Nephron (organoid): ENCODE measurements at regions not wholly inside any gene's neighbourhood (a gene's known extent, or its start where the extent isn't known, plus 50 kb on each side); places are given as distances from the start of the nearest gene placed in this dataset.
"Not testable (repeated sequence)": the region's sequence is repeated elsewhere in the genome, so short reads cannot be mapped to it uniquely, and the experiment has no call there.

Experiments
- H3K27ac Mint-ChIP-seq, 3 experiments: 2 replicates each; pipeline ENCODE4 v1.8.0; 2020; ENCODE audit warnings: mixed read lengths in 3 of 3, mild to moderate bottlenecking in 2 of 3, moderate library complexity in 1 of 3
- H3K27me3 Mint-ChIP-seq: 2 replicates; pipeline ENCODE4 v1.8.0; 2021; ENCODE audit warnings: low read depth, mild to moderate bottlenecking, moderate library complexity, mixed read lengths
- H3K36me3 Mint-ChIP-seq: 2 replicates; pipeline ENCODE4 v1.8.0; 2020; ENCODE audit warnings: low read depth, mixed read lengths
- H3K4me1 Mint-ChIP-seq: 2 replicates; pipeline ENCODE4 v1.8.0; 2020; ENCODE audit warnings: mixed read lengths
- H3K4me3 Mint-ChIP-seq, 3 experiments: 2 replicates each; pipeline ENCODE4 v1.8.0; 2020; ENCODE audit warnings: mild to moderate bottlenecking in 3 of 3, mixed read lengths in 3 of 3, moderate library complexity in 2 of 3
- H3K9me3 Mint-ChIP-seq: 2 replicates; pipeline ENCODE4 v1.8.0; 2020; ENCODE audit warnings: mixed read lengths
- TF ChIP-seq, protein P1 (sequence below), 3 experiments: fragments of 200-600 bp; sonication (generic); IDR thresholded peaks; one replicate each; pipeline ENCODE4 v1.5.0; 2021; ENCODE audit warnings: antibody characterized with exemption in 3 of 3; ENCODE audit not compliant: unreplicated experiment in 3 of 3

DNA sequence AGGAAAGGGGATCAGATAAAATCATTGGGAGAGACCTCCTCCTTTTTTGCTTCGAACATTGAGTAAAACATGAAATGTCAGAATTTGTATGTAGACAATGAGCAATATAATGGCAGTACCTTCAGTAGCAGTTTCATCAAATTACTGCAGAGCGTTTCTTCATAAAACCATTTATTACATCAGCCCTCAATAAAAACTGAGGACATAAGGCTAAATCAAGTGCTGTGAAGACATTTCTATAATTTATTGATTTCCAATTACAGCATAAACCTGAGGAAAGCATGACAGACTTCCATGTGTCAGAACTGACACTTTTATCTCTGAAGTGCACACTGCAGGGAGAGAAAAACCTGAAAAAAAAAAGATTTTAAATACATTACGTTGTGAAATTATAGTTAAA, 172.6 kb upstream of the ZNF804B start:
- H3K27me3 Mint-ChIP-seq, result no peaks in the 10 kb centered on the region
- no peaks in the 10 kb centered on the region for H3K36me3 Mint-ChIP-seq
- H3K4me3 Mint-ChIP-seq, result no peak overlapping the region
- TF ChIP-seq, protein P1, sequence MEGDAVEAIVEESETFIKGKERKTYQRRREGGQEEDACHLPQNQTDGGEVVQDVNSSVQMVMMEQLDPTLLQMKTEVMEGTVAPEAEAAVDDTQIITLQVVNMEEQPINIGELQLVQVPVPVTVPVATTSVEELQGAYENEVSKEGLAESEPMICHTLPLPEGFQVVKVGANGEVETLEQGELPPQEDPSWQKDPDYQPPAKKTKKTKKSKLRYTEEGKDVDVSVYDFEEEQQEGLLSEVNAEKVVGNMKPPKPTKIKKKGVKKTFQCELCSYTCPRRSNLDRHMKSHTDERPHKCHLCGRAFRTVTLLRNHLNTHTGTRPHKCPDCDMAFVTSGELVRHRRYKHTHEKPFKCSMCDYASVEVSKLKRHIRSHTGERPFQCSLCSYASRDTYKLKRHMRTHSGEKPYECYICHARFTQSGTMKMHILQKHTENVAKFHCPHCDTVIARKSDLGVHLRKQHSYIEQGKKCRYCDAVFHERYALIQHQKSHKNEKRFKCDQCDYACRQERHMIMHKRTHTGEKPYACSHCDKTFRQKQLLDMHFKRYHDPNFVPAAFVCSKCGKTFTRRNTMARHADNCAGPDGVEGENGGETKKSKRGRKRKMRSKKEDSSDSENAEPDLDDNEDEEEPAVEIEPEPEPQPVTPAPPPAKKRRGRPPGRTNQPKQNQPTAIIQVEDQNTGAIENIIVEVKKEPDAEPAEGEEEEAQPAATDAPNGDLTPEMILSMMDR (IDR thresholded peaks at IDR 0.05; ENCODE audit: unreplicated experiment in 3 of 3), result no peak
- H3K27ac Mint-ChIP-seq, result no peak overlapping the region
- no peaks in the 10 kb centered on the region for H3K4me1 Mint-ChIP-seq
- peaks cover 8% of the 10 kb centered on the region for H3K9me3 Mint-ChIP-seq

DNA sequence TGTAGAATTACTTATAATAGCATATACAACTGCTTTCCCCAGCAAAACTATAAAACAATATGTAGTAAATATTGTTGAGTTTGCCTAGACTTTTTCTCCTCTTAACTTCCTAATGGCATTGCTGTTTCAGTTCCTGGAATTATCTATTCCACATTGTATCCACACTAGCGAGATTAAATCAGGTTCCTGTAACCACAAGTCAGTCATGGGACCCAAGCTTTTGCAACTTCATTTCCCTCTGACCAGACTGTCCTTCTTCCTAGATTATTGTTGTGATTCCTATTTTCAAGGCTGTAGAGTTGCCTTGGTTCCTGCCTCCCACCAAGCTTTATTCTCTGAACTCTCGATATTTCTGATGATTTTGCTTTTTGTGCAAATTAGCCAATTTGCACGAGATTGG, 173.3 kb upstream of the ZNF804B start:
- Mint-ChIP-seq H3K27me3 (no peaks in the 10 kb centered on the region), H3K4me1 (no peaks in the 10 kb centered on the region), H3K36me3 (no peaks in the 10 kb centered on the region), H3K9me3 (peaks cover 5% of the 10 kb centered on the region), H3K4me3 (no peak overlapping the region), H3K27ac (no peak overlapping the region)
- TF ChIP-seq, protein P1 (IDR thresholded peaks at IDR 0.05; ENCODE audit: unreplicated experiment in 3 of 3), result no peak

DNA sequence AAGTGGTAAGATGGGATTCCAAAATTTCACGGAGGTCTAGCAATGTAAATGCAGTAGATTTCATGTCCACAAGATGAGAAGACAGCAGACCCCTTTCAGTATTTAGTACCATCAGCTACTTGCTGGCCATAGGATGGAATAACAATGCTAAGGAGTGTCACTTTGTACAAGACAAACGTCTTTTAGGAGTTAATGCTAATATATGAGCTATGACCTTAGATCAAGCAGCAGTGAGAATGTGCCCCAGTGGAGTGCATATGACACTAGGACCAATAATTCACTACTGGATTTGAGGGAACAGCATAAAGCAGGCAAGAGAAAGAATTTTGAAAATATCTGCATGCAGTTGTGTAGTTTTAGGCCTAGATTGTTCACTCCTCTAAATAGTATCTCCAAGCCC, 182.8 kb upstream of the ZNF804B start:
- no peaks in the 10 kb centered on the region for H3K4me1 Mint-ChIP-seq
- no peaks in the 10 kb centered on the region for H3K36me3 Mint-ChIP-seq
- TF ChIP-seq, protein P1 (IDR thresholded peaks at IDR 0.05; ENCODE audit: unreplicated experiment in 3 of 3), result no peak
- H3K4me3 Mint-ChIP-seq, result no peak overlapping the region
- H3K27me3 Mint-ChIP-seq, result no peaks in the 10 kb centered on the region
- H3K27ac Mint-ChIP-seq, result no peak overlapping the region
- H3K9me3 Mint-ChIP-seq, result no peaks in the 10 kb centered on the region

DNA sequence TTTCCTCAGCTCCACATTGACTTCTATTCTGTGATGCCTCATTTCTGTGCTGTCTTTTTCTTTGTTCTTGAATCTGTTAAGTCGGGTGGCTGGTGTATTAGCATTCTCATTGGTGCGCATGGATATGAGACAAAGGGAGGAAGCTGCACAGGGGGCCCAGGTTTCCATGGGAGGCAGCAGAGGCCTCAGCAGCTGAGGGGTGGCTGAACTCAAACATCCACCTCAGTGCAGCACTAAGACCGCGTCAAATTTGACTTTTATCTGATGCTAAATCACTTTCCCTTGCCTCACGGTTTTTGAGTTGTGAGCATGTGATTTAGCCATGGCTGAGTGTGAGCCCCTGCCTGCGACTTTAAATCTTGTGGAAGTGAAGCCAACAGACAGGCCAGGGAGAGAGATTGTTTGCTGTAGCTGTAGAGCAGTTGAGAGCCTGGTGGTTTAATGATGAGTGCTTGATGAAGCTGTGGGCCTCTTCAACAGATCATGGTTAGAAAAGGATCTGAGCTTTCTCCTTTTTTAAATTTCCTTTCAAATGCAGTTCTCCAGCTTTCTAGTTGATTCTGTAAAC, 193.3 kb upstream of the ZNF804B start:
- TF ChIP-seq, protein P1 (IDR thresholded peaks at IDR 0.05; ENCODE audit: unreplicated experiment in 3 of 3), result no peak
- Mint-ChIP-seq H3K9me3 (no peaks in the 10 kb centered on the region), H3K4me1 (no peaks in the 10 kb centered on the region), H3K36me3 (no peaks in the 10 kb centered on the region), H3K27ac (no peak overlapping the region), H3K27me3 (no peaks in the 10 kb centered on the region), H3K4me3 (no peak overlapping the region)

DNA sequence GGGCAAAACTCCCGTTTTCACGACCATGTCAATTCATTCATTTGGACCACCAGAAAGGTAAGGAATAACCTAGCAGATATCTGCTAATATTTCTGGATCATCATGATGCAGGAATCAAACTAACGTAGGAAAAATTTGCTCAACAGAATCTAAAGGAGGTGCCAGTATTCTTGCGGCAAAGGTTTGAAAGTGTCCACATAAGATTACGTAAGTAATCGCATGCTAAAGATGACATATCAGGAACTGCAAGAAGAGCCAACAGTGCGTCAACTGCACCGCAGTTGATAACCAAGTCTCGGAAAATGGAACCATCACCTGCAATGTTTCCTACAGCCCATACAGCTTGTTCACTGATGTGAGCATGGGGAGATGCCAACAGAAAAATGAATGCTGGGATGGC, 194.1 kb upstream of the ZNF804B start:
- Mint-ChIP-seq H3K4me1 (no peaks in the 10 kb centered on the region), H3K27me3 (no peaks in the 10 kb centered on the region), H3K9me3 (no peaks in the 10 kb centered on the region), H3K4me3 (no peak overlapping the region), H3K36me3 (no peaks in the 10 kb centered on the region), H3K27ac (no peak overlapping the region)
- TF ChIP-seq, protein P1 (IDR thresholded peaks at IDR 0.05; ENCODE audit: unreplicated experiment in 3 of 3), result no peak

DNA sequence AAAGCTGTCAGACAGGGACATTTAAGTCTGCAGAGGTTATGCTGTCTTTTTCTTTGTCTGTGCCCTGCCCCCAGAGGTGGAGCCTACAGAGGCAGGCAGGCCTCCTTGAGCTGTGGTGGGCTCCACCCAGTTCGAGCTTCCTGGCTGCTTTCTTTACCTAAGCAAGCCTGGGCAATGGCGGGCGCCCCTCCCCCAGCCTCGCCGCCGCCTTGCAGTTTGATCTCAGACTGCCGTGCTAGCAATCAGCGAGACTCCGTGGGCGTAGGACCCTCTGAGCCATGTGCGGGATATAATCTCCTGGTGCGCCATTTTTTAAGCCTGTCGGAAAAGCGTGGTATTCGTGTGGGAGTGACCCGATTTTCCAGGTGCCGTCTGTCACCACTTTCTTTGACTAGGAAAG, 203.1 kb upstream of the ZNF804B start:
- peaks cover 26% of the 10 kb centered on the region for H3K9me3 Mint-ChIP-seq
- not testable (repeated sequence) for H3K4me1 Mint-ChIP-seq, H3K4me3 Mint-ChIP-seq, H3K27ac Mint-ChIP-seq, H3K36me3 Mint-ChIP-seq, H3K27me3 Mint-ChIP-seq

DNA sequence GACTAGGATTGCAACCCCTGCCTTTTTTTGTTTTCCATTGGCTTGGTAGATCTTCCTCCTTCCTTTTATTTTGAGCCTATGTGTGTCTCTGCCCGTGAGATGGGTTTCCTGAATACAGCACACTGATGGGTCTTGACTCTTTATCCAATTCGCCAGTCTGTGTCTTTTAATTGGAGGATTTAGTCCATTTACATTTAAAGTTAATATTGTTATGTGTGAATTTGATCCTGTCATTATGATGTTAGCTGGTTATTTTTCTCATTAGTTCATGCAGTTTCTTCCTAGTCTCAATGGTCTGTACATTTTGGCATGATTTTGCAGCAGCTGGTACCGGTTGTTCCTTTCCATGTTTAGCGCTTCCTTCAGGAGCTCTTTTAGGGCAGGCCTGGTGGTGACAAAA, 204.7 kb upstream of the ZNF804B start:
- not testable (repeated sequence) for H3K27ac Mint-ChIP-seq, H3K36me3 Mint-ChIP-seq, H3K27me3 Mint-ChIP-seq, H3K4me3 Mint-ChIP-seq, H3K4me1 Mint-ChIP-seq
- peaks cover 28% of the 10 kb centered on the region for H3K9me3 Mint-ChIP-seq
